ENCODE measurements at regions not wholly inside any gene's neighbourhood (a gene's known extent, or its start where the extent isn't known, plus 50 kb on each side); places are given as distances from the start of the nearest gene placed in this dataset.

- DNase-seq (ENCODE audit: extremely low read depth, low read depth), result no peak
Measured at GRCh38 chr2:212640428-212640827, 101.8 kb upstream of the ERBB4 start.

GRCh38 chr2:212638694-212639093, 100.1 kb upstream of the ERBB4 start:
- no peak for DNase-seq (ENCODE audit: extremely low read depth, low read depth)

- DNase-seq (ENCODE audit: extremely low read depth, low read depth), result no peak
Measured at GRCh38 chr2:212628586-212628985, 90.0 kb upstream of the ERBB4 start.

GRCh38 chr2:212626371-212626918, 87.8 kb upstream of the ERBB4 start:
- no peak for DNase-seq (ENCODE audit: extremely low read depth, low read depth)

GRCh38 chr2:212619954-212620353, 81.4 kb upstream of the ERBB4 start:
- no peak for DNase-seq (ENCODE audit: extremely low read depth, low read depth)

- no peak for DNase-seq (ENCODE audit: extremely low read depth, low read depth)
Measured at GRCh38 chr2:212618636-212619035, 80.0 kb upstream of the ERBB4 start.

GRCh38 chr2:212610872-212611425, 72.3 kb upstream of the ERBB4 start:
- DNase-seq (ENCODE audit: extremely low read depth, low read depth), result no peak

GRCh38 chr2:212609479-212609878, 70.9 kb upstream of the ERBB4 start:
- no peak for DNase-seq (ENCODE audit: extremely low read depth, low read depth)

- no peak for DNase-seq (ENCODE audit: extremely low read depth, low read depth)
Measured at GRCh38 chr2:212607080-212607479, 68.5 kb upstream of the ERBB4 start.

- no peak for DNase-seq (ENCODE audit: extremely low read depth, low read depth)
Measured at GRCh38 chr2:212606232-212606631, 67.6 kb upstream of the ERBB4 start.

GRCh38 chr2:212596688-212597087, 58.1 kb upstream of the ERBB4 start:
- DNase-seq (ENCODE audit: extremely low read depth, low read depth), result no peak

- no peak for DNase-seq (ENCODE audit: extremely low read depth, low read depth)
Measured at GRCh38 chr2:212596276-212596675, 57.7 kb upstream of the ERBB4 start.

GRCh38 chr2:212595036-212595654, 56.5 kb upstream of the ERBB4 start:
- peak; percentile 9 for DNase-seq (ENCODE audit: extremely low read depth, low read depth)

- DNase-seq (ENCODE audit: extremely low read depth, low read depth), result no peak
Measured at GRCh38 chr2:212592695-212593094, 54.1 kb upstream of the ERBB4 start.

Small RNA genes lying in the stretch of these regions (small RNA-seq; reads per million reads assigned to genes)
- gene MIR4776-1, result 0 reads per million in 2 experiments
